ENCODE measurements at regions not wholly inside any gene's neighbourhood (a gene's known extent, or its start where the extent isn't known, plus 50 kb on each side); places are given as distances from the start of the nearest gene placed in this dataset.

GRCh38 chr10:36476399-36476798 is 649.0 kb upstream of the ANKRD30A start:
- in situ Hi-C loops (cut with MboI; ENCODE audit: low sequenced_read_pairs, unreplicated experiment): no loop called here
- no peak for TF ChIP-seq CTCF (IDR thresholded peaks at IDR 0.05; ENCODE audit: borderline replicate concordance, control extremely low read depth, extremely low read depth, insufficient read depth, missing control alignments)
- DNase-seq (ENCODE audit: low spot score): no peak

- in situ Hi-C loops (cut with MboI; ENCODE audit: low sequenced_read_pairs, unreplicated experiment): no loop called here
- no peak for TF ChIP-seq CTCF (IDR thresholded peaks at IDR 0.05; ENCODE audit: borderline replicate concordance, control extremely low read depth, extremely low read depth, insufficient read depth, missing control alignments)
- DNase-seq (ENCODE audit: low spot score): no peak
These were observed 649.7 kb upstream of the ANKRD30A start for GRCh38 chr10:36475746-36476145.

- TF ChIP-seq CTCF (IDR thresholded peaks at IDR 0.05; ENCODE audit: borderline replicate concordance, control extremely low read depth, extremely low read depth, insufficient read depth, missing control alignments): no peak
- in situ Hi-C loops (cut with MboI; ENCODE audit: low sequenced_read_pairs, unreplicated experiment): no loop called here
These were observed 650.9 kb upstream of the ANKRD30A start for GRCh38 chr10:36474456-36474855.

GRCh38 chr10:36473122-36473521 is 652.3 kb upstream of the ANKRD30A start:
- in situ Hi-C loops (cut with MboI; ENCODE audit: low sequenced_read_pairs, unreplicated experiment): no loop called here
- TF ChIP-seq CTCF (IDR thresholded peaks at IDR 0.05; ENCODE audit: borderline replicate concordance, control extremely low read depth, extremely low read depth, insufficient read depth, missing control alignments): no peak
- DNase-seq (ENCODE audit: low spot score): no peak

More at GRCh38 chr10:36474456-36474855, 650.9 kb upstream of the ANKRD30A start:
- DNase-seq (ENCODE audit: low spot score): no peak

- no peak for DNase-seq (ENCODE audit: low spot score)
- no peak for TF ChIP-seq CTCF (IDR thresholded peaks at IDR 0.05; ENCODE audit: borderline replicate concordance, control extremely low read depth, extremely low read depth, insufficient read depth, missing control alignments)
- in situ Hi-C loops (cut with MboI; ENCODE audit: low sequenced_read_pairs, unreplicated experiment): no loop called here
These were observed 655.8 kb upstream of the ANKRD30A start for GRCh38 chr10:36469585-36469984.

- no peak for DNase-seq (ENCODE audit: low spot score)
These were observed 656.8 kb upstream of the ANKRD30A start for GRCh38 chr10:36468620-36469019.

More at GRCh38 chr10:36468620-36469019, 656.8 kb upstream of the ANKRD30A start:
- no peak for TF ChIP-seq CTCF (IDR thresholded peaks at IDR 0.05; ENCODE audit: borderline replicate concordance, control extremely low read depth, extremely low read depth, insufficient read depth, missing control alignments)
- in situ Hi-C loops (cut with MboI; ENCODE audit: low sequenced_read_pairs, unreplicated experiment): no loop called here
